Ovary (tissue), 7 donors: ENCODE measurements at regions not wholly inside any gene's neighbourhood (a gene's known extent, or its start where the extent isn't known, plus 50 kb on each side); places are given as distances from the start of the nearest gene placed in this dataset.
"Not testable (repeated sequence)": the region's sequence is repeated elsewhere in the genome, so short reads cannot be mapped to it uniquely, and the experiment has no call there.

Experiments used
- DNase-seq, 5 donors: peaks; one replicate each; pipeline ENCODE4 v3.0.0-alpha.2; 2019 to 2020
- H3K27ac ChIP-seq, 2 donors: fragments of 200-600 bp; one replicate each; pipeline versions ENCODE4 v1.5.1 to v1.8.0; 2019 to 2022
- H3K27me3 ChIP-seq: fragments of 200-600 bp; one replicate; pipeline ENCODE4 v1.8.0; 2022
- H3K36me3 ChIP-seq: fragments of 200-600 bp; sonication (generic); one replicate; pipeline ENCODE4 v1.5.1; 2019
- H3K4me1 ChIP-seq: one replicate; pipeline ENCODE4 v1.8.1; 2013; ENCODE audit warnings: mild to moderate bottlenecking, moderate library complexity; ENCODE audit not compliant: insufficient read depth
- H3K4me3 ChIP-seq: fragments of 200-600 bp; sonication (generic); one replicate; pipeline ENCODE4 v1.5.1; 2017
- H3K9me3 ChIP-seq, 2 donors: fragments of 200-600 bp in 1 of 2; sonication (generic) in 1 of 2; one replicate each; pipeline versions ENCODE4 v1.5.1 to v1.8.1; 2013 to 2019; ENCODE audit warnings: mild to moderate bottlenecking in 1 of 2, moderate library complexity in 1 of 2
- CTCF ChIP-seq, 3 donors: fragments of 450-650 bp in 2 of 3; fragments of 200-600 bp in 1 of 3; IDR thresholded peaks; one replicate each; pipeline versions ENCODE4 v1.5.1 to v1.8.0; 2016 to 2022; ENCODE audit warnings: antibody characterized with exemption in 3 of 3, mild to moderate bottlenecking in 1 of 3
- EP300 ChIP-seq: sonication (generic); formaldehyde crosslinking; IDR thresholded peaks from one replicate; pipeline ENCODE4 v1.6.1; 2017; ENCODE audit warnings: antibody characterized with exemption
- POLR2A ChIP-seq: fragments of 450-650 bp; IDR thresholded peaks from one replicate; pipeline ENCODE4 v1.6.1; 2017; ENCODE audit warnings: antibody characterized with exemption, mild to moderate bottlenecking, moderate library complexity
- WGBS, 3 donors: extraction: QIAGEN DNeasy Blood & Tissue Kit in 1 of 3; methylation state at CpG; one replicate each; pipeline versions ENCODE4 v1.1.5 to v1.1.7; 2013 to 2017; 5-methylcytosine and 5-hydroxymethylcytosine counted together
- intact Hi-C, 4 donors: fragments of 100-400 bp; cut with DNase I; formaldehyde crosslinking; loops; one replicate each; pipeline versions ENCODE4 v1.11.0 to v1.15.1; 2022 to 2023
- donor health status: DM: no; HTN: no; CAD: no; lungs with moderate emphysema.
- donor health status: DM: no; HTN: no; CAD: no.
- donor health status: Bipolar disorder and iron deficiency.
- donor health status: DM: no; HTN: no; CAD: no.
- donor health status: DM: yes; HTN: yes; CAD: no.

- Histone ChIP-seq H3K4me1 (no peaks in the 10 kb centered on the region), H3K36me3 (no peaks in the 10 kb centered on the region), H3K27me3 (no peaks in the 10 kb centered on the region), H3K4me3 (no peak overlapping the region), H3K9me3 (no peaks in the 10 kb centered on the region), H3K27ac (no peak overlapping the region)
- no peak for TF ChIP-seq CTCF (IDR thresholded peaks at IDR 0.05)
- no peak for TF ChIP-seq EP300
- TF ChIP-seq POLR2A: no peak
- intact Hi-C loops: loop anchor here in 1 of 4 donors (5.0 kb wide), 1 partner anchor 95 kb away; no protein-coding TSS in a partner anchor
- no peak for DNase-seq
These were observed 434.1 kb upstream of the OR4E1 start for GRCh38 chr14:22107753-22108152.

- TF ChIP-seq POLR2A (no peak), EP300 (no peak), CTCF (IDR thresholded peaks at IDR 0.05) (no peak)
- Histone ChIP-seq H3K9me3 (no peaks in the 10 kb centered on the region), H3K27me3 (no peaks in the 10 kb centered on the region), H3K27ac (no peak overlapping the region), H3K4me1 (no peaks in the 10 kb centered on the region), H3K4me3 (no peak overlapping the region), H3K36me3 (no peaks in the 10 kb centered on the region)
- 77 to 78% (median 77%) methylated on average over 8 of the region's 8 CpGs for WGBS, 3 donors
- no peak for DNase-seq
- intact Hi-C loops: loop anchor here in 1 of 4 donors (5.0 kb wide), 1 partner anchor 95 kb away; no protein-coding TSS in a partner anchor
These were observed 433.4 kb upstream of the OR4E1 start for GRCh38 chr14:22106700-22107697.

- DNase-seq: no peak
- H3K27ac ChIP-seq: no peak overlapping the region
- no peak overlapping the region for H3K4me3 ChIP-seq
- H3K36me3 ChIP-seq: no peaks in the 10 kb centered on the region
- H3K9me3 ChIP-seq: no peaks in the 10 kb centered on the region
- TF ChIP-seq EP300 (no peak), POLR2A (no peak), CTCF (IDR thresholded peaks at IDR 0.05) (no peak)
- no peaks in the 10 kb centered on the region for H3K4me1 ChIP-seq
- H3K27me3 ChIP-seq: no peaks in the 10 kb centered on the region
- intact Hi-C loops: loop anchor here in 1 of 4 donors (5.0 kb wide), 1 partner anchor 93 kb away; no protein-coding TSS in a partner anchor
- 66 to 81% (median 78%) methylated on average over 4 of the region's 4 CpGs for WGBS, 3 donors
These were observed 432.0 kb upstream of the OR4E1 start for GRCh38 chr14:22105624-22106006.

- no peak overlapping the region for H3K4me3 ChIP-seq
- TF ChIP-seq CTCF (IDR thresholded peaks at IDR 0.05) (no peak), POLR2A (no peak), EP300 (no peak)
- H3K9me3 ChIP-seq: no peaks in the 10 kb centered on the region
- no peak for DNase-seq
- no peaks in the 10 kb centered on the region for H3K4me1 ChIP-seq
- whole genome bisulfite sequencing, 3 donors: 38 to 42% (median 39%) methylated on average over 8 of the region's 8 CpGs
- intact Hi-C loops: loop anchor here in 1 of 4 donors (5.0 kb wide), 1 partner anchor 93 kb away; no protein-coding TSS in a partner anchor
- no peaks in the 10 kb centered on the region for H3K36me3 ChIP-seq
- no peaks in the 10 kb centered on the region for H3K27me3 ChIP-seq
- no peak overlapping the region for H3K27ac ChIP-seq
These were observed 431.5 kb upstream of the OR4E1 start for GRCh38 chr14:22105006-22105623.

GRCh38 chr14:22100764-22101120, 427.1 kb upstream of the OR4E1 start:
- not testable (repeated sequence) for DNase-seq, H3K36me3 ChIP-seq
- 94% methylated on average over 13 of the region's 13 CpGs for WGBS, 3 donors

More at GRCh38 chr14:22100764-22101120, 427.1 kb upstream of the OR4E1 start:
- H3K4me3 ChIP-seq, H3K4me1 ChIP-seq, H3K9me3 ChIP-seq, intact Hi-C loops, H3K27me3 ChIP-seq, H3K27ac ChIP-seq: not testable (repeated sequence)
